Activated CD4-positive, alpha-beta T cell treated with anti-CD3 and anti-CD28 coated beads, Interleukin-2, amount 10 ng/mL, durations not matched to agents 7 days and 5 days (primary cell): ENCODE measurements at regions not wholly inside any gene's neighbourhood (a gene's known extent, or its start where the extent isn't known, plus 50 kb on each side); places are given as distances from the start of the nearest gene placed in this dataset.
"Not testable (repeated sequence)": the region's sequence is repeated elsewhere in the genome, so short reads cannot be mapped to it uniquely, and the experiment has no call there.

ENCODE experiments used
- CTCF ChIA-PET: fragments of 350-600 bp; sonication (Branson Sonifier 250); formaldehyde crosslinking; loops from one replicate; lab custom pipeline; 2021; ENCODE audit warnings: antibody characterized with exemption; lab: Charles Lee
- POLR2A ChIA-PET: fragments of 350-600 bp; sonication (Branson Sonifier 250); formaldehyde crosslinking; loops from one replicate; lab custom pipeline; 2021; ENCODE audit warnings: antibody characterized with exemption; lab: Charles Lee
- DNase-seq: peaks from one replicate; pipeline ENCODE4 v3.0.0-alpha.2; 2020
- H3K27ac Mint-ChIP-seq: one replicate; pipeline ENCODE4 v1.8.0; 2021; ENCODE audit warnings: mild to moderate bottlenecking, moderate library complexity, mixed read lengths
- H3K27me3 Mint-ChIP-seq: one replicate; pipeline ENCODE4 v1.8.0; 2021; ENCODE audit warnings: mixed read lengths
- H3K36me3 Mint-ChIP-seq: one replicate; pipeline ENCODE4 v1.8.0; 2021; ENCODE audit warnings: low read depth, mixed read lengths
- H3K4me1 Mint-ChIP-seq: one replicate; pipeline ENCODE4 v1.8.0; 2021; ENCODE audit warnings: mixed read lengths
- H3K4me3 Mint-ChIP-seq: one replicate; pipeline ENCODE4 v1.8.0; 2021; ENCODE audit warnings: mild to moderate bottlenecking, moderate library complexity, mixed read lengths
- H3K9me3 Mint-ChIP-seq: one replicate; pipeline ENCODE4 v1.8.0; 2021; ENCODE audit warnings: mixed read lengths

DNA sequence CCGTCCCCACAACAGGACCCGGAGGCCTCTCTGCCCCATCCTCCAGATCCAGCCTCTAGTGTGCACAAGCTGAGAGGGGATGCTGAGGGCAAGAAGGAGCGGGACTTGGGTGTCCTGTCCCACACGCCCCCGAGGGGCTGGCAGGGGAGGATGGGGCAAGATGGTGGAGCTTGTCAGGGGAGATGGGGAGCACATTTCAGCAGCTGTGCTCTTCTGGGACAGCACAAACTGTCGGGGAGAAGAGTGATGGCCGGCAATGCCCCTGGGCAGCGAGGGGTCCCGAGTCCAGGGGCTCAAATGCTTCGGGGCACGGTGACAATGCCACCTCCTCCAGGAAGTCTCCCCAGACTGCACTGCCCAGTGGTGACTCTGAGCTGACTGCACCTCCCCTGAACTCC, 134.5 kb downstream of the FAM53A start:
- Mint-ChIP-seq H3K4me3 (no peak overlapping the region), H3K9me3 (no peaks in the 10 kb centered on the region), H3K27ac (no peak overlapping the region), H3K36me3 (no peaks in the 10 kb centered on the region), H3K27me3 (no peaks in the 10 kb centered on the region), H3K4me1 (peaks cover 5% of the 10 kb centered on the region)
- POLR2A ChIA-PET: no interaction called here
- CTCF ChIA-PET: interaction anchor here (0.6 to 1.5 kb wide), 3 partner anchors 14 to 24 kb away, joined by 3 to 4 read pairs (median 4); no protein-coding TSS in a partner anchor
- no peak for DNase-seq

DNA sequence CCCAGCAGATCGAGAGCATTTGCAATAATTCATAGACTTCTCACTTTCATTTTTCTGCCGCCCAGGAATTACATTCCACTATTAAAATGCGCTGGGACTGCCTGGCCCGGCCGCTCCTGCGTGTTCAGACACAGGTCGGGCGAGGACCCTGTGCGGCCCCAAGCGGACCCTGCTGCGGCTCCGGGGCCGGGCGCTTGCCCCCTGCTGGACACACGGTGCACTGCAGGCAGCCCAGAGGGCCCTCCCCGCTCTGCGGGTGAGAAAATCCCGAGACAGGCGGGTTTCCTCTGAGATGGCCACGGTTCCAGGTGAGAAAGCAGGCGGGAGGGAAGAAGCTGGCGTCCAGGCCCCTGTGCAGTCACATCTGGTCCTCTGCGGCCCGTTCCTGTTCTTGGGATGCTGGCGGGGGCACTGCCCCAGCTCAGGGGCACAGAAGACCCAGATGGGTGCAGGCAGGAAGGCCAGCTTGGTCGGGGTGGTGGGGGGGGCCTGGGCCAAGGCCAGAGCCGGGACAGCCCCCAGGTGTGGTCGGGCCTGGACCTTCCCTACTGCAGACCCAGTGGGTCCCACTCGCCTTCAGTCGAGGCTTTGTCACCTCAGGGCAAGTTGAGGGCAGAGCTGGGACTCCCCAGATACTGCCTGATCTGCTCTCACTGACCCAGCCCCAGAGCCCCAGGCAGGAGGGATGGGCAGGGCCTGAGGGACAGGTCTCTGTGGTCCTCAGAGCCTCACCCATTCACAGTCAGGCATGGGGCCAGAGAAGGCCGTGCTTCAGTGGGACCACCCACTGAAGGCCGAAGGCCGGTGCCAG, 135.1 kb downstream of the FAM53A start:
- CTCF ChIA-PET: interaction anchor here (0.6 to 1.5 kb wide), 3 partner anchors 14 to 20 kb away, joined by 3 to 4 read pairs (median 4); no protein-coding TSS in a partner anchor
- H3K4me3 Mint-ChIP-seq, H3K4me1 Mint-ChIP-seq, H3K36me3 Mint-ChIP-seq, H3K27ac Mint-ChIP-seq, H3K27me3 Mint-ChIP-seq, POLR2A ChIA-PET, H3K9me3 Mint-ChIP-seq: not testable (repeated sequence)
- DNase-seq: peak; percentile 52

DNA sequence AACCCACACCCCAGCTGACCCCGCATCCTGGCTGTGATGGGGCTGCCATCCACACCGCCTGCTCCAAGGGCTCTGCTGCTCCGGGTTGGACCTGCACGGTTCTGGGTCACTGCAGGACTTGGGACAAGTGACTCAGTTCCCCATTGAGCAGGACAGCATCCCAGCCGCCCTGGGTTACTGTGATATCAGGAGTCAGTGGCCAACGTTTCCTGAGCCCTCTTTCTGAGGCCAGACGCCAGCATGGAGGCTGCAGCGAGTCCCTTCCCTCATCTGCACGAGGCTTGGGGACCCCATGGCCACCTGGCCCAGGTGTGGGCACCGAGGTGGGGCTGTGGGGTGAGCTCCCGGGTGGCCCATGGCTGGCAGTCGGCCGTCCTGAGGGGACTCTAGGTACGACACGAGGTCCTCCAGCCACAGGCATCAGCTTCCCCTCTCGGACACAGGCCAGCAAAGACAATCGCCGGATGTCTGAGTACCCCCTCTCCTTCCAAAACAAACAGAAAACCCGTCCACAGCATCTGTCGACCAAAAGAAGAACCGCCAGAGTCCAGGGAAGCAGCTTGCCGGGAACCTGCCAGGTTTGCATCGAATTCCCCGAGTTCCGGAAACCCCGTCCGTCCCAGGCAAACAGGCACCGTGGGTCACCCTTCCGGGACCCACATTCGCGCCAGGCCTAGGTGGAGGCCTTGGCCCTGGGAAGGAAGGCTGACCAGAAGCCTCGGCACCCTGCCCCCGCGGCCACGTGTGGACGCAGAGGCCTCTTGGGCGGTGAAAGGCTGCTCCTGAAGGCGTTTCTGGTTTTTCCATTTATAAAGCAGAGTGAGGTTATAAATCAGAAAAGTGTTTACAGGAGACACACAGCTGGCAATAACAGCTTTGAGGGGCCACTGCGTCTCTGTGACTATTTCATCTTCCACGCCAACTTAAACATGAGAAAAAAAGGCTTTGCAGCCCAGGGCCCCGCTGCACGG, 136.0 kb downstream of the FAM53A start:
- no peak overlapping the region for H3K27ac Mint-ChIP-seq

DNA sequence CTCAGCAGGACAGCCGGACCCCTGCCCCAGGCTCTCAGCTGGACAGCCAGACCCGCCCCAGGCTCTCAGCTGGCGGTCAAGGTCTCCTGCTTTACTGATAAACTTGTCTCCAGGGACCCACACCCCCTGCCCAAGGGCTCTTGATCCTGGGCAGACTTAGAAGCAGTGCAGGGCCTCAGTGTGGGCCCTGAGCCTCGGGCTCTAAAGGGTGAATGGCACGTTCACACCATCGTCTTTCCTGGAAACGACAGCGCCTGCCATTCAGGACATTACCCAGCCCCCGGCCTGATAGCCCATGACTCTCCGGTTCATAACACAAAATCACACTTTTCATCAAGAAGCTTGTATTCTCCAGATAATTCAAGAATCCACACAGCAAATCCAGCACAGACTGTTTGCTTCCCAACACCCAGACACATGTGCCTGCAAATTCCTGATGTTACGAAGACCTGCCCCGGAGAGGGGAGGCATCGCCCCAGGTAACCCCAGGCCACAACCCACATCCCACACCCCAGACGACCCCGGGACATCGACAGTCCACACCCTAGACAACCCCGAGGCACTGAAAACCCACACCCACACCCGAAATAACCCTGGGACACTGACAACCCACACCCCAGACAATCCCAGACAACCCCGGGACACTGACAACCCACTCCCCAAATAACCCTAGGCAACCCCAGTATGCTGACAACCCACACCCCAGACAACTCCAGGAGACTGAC, 136.8 kb downstream of the FAM53A start:
- H3K27me3 Mint-ChIP-seq: no peaks in the 10 kb centered on the region
- CTCF ChIA-PET: no interaction called here
- H3K4me3 Mint-ChIP-seq: no peak overlapping the region

More for the DNA sequence above, 136.0 kb downstream of the FAM53A start:
- H3K36me3 Mint-ChIP-seq: no peaks in the 10 kb centered on the region
- ChIA-PET CTCF (interaction anchor here (0.9 to 1.5 kb wide), 2 partner anchors 14 to 20 kb away, joined by 3 to 4 read pairs; no protein-coding TSS in a partner anchor), POLR2A (no interaction called here)
- H3K9me3 Mint-ChIP-seq: no peaks in the 10 kb centered on the region
- no peak for DNase-seq
- no peak overlapping the region for H3K4me3 Mint-ChIP-seq
- H3K27me3 Mint-ChIP-seq: no peaks in the 10 kb centered on the region
- H3K4me1 Mint-ChIP-seq: peaks cover 5% of the 10 kb centered on the region

DNA sequence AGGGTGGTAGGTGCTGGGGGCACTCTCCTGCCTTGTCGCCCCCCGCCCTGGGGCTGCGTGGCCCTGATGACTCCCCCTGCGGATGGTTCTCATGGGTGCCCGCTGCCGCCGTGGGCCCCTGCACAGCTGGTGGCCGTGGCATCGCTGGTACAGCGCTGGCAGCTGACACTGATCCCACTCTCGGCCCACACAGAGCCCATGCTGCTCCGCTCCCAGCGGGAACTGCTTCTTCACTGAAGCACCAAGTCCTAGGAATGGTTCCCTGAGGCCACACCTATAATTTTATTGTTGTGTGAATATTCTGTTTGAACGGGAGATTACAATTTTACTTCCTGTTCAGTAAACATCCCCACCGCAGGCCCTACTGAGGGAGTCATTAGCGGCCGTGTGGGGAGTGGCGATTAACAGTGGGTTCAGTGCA, 138.6 kb upstream of the NKX1-1 start:
- Mint-ChIP-seq H3K4me3 (no peak overlapping the region), H3K9me3 (no peaks in the 10 kb centered on the region), H3K36me3 (no peaks in the 10 kb centered on the region), H3K27ac (peak overlapping the region; percentile 80), H3K27me3 (no peaks in the 10 kb centered on the region), H3K4me1 (peaks cover 5% of the 10 kb centered on the region)
- DNase-seq: no peak
- POLR2A ChIA-PET: no interaction called here
- CTCF ChIA-PET: no interaction called here

More for the DNA sequence above, 136.8 kb downstream of the FAM53A start:
- Mint-ChIP-seq H3K9me3 (no peaks in the 10 kb centered on the region), H3K36me3 (no peaks in the 10 kb centered on the region), H3K27ac (no peak overlapping the region), H3K4me1 (peaks cover 5% of the 10 kb centered on the region)
- DNase-seq: no peak
- POLR2A ChIA-PET: no interaction called here

DNA sequence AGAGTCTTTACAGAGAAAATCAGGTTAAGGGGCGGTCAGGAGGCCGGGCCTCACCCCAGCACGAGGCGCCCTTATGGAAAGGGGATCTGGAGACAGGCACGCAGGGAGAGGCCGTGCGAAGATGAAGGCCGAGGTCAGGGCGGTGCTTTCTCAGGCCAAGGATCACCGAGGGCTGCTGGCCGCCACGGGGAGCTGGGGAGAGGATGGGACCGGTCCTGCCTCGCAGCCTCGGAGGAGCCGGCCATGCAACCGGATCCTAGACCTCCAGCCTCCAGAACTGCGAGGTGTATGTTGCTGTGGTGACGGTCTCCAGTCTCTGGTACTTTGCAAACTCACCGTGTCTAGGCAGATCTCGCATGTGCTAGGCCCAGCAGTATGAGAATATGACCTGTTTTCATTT, 138.2 kb upstream of the NKX1-1 start:
- H3K4me3 Mint-ChIP-seq, H3K4me1 Mint-ChIP-seq, H3K9me3 Mint-ChIP-seq, POLR2A ChIA-PET, CTCF ChIA-PET, DNase-seq, H3K36me3 Mint-ChIP-seq, H3K27me3 Mint-ChIP-seq: not testable (repeated sequence)
- peak overlapping the region; percentile 80 for H3K27ac Mint-ChIP-seq

DNA sequence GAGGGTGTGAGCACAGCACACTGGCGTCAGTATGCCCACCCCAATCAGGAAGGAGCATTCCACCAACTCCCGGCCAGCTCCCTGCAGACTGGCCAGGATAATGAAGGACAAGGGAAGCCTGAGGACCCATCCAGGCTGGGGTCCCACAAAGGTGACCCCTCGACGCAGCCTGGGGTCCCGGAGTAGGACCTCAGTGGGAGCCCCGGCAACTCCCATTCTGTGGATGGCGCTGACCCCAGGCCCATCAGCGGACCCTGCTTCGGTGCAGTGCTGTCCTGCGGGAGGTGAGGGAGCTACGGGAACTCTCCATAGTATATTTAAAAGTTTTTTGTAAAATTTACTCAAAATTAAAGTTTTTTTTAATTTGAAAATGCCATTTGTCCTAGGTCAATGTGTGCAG, 137.7 kb upstream of the NKX1-1 start:
- ChIA-PET POLR2A (no interaction called here), CTCF (no interaction called here)
- Mint-ChIP-seq H3K4me1 (peaks cover 5% of the 10 kb centered on the region), H3K9me3 (no peaks in the 10 kb centered on the region), H3K27me3 (no peaks in the 10 kb centered on the region), H3K36me3 (no peaks in the 10 kb centered on the region), H3K27ac (peak overlapping the region; percentile 73), H3K4me3 (no peak overlapping the region)
- DNase-seq: no peak

DNA sequence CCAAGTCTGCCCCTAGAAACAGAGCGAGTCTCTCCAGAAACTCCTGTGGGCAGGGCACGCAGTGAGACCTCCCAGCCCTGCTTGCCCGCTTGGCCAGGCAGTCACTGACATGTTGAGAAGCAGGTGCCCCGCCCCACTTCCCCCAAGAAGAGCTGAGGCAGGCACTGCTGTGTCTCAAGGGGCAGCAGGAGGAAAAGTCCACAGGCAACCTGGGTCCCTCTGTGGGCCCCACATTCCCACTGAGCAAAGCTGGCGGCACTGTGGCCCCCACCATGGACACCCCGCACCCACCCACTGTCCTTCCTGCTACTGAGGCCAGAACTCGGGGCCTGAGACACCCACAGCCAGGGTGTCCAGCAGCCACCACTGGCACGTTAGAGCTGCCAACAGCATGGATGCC, 137.3 kb upstream of the NKX1-1 start:
- DNase-seq: no peak
- Mint-ChIP-seq H3K9me3 (no peaks in the 10 kb centered on the region), H3K27me3 (no peaks in the 10 kb centered on the region), H3K36me3 (no peaks in the 10 kb centered on the region), H3K4me3 (no peak overlapping the region), H3K4me1 (peaks cover 5% of the 10 kb centered on the region), H3K27ac (peak overlapping the region; percentile 73)
- ChIA-PET POLR2A (no interaction called here), CTCF (no interaction called here)

DNA sequence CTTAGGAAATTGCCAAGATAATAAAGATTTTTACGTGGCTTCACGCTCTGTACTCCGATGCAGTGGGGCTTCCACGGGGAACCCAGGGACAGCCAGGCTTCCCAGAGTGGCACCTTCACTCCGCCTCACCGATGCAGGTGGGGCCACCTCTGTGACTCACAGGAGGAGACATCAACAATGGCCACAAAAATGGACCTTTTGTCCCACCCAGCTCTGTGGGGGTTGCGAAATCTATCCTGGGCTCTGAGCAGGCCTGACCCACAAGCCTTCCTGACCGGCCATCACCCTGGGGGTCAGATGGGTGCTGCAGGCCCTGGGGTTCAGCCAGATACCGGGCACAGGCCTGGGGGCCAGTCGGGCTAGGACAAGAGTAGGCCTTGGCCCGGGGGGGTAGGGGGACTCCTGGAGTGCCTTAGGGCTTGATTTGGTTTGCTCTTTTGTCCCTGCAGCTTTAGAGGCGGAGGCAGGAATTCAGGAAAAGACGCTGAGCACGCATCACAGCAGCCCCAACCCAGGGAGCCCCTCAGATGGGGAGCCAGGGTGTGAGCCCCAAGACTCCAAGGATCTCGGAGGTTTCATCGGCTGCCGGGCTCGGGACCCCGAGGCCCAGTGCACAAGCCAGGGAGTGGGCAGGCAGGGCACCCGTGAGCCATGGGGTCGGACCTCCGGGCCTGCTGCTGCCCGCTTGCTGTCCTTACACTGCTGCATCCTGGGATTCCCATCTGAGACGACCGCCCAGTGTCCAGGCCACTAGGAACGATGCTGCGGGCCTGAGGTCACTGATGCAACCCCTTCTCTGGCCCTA, 136.5 kb upstream of the NKX1-1 start:
- Mint-ChIP-seq H3K27ac (peak overlapping the region; percentile 64), H3K27me3 (no peaks in the 10 kb centered on the region), H3K4me3 (no peak overlapping the region), H3K36me3 (no peaks in the 10 kb centered on the region), H3K4me1 (peaks cover 5% of the 10 kb centered on the region), H3K9me3 (no peaks in the 10 kb centered on the region)
- POLR2A ChIA-PET: no interaction called here
- CTCF ChIA-PET: no interaction called here
- no peak for DNase-seq

DNA sequence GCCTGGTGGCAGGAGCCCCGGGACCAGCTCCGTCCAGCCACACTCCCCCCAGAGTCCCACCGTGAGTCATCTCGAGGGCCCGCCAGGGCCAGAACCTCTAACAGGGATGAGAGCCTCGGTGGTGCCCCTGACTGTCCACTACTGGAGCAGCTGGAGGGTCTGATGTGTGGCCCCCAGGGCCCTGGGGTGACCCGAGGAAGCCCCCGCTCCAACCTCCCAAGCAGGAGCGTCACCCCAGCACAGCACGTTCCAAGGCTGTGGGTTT, 135.9 kb upstream of the NKX1-1 start:
- peaks cover 3% of the 10 kb centered on the region for H3K4me1 Mint-ChIP-seq
- no peaks in the 10 kb centered on the region for H3K27me3 Mint-ChIP-seq
- no peaks in the 10 kb centered on the region for H3K9me3 Mint-ChIP-seq
- H3K4me3 Mint-ChIP-seq: no peak overlapping the region
- DNase-seq: no peak
- H3K36me3 Mint-ChIP-seq: no peaks in the 10 kb centered on the region
- ChIA-PET CTCF (no interaction called here), POLR2A (no interaction called here)
- no peak overlapping the region for H3K27ac Mint-ChIP-seq

DNA sequence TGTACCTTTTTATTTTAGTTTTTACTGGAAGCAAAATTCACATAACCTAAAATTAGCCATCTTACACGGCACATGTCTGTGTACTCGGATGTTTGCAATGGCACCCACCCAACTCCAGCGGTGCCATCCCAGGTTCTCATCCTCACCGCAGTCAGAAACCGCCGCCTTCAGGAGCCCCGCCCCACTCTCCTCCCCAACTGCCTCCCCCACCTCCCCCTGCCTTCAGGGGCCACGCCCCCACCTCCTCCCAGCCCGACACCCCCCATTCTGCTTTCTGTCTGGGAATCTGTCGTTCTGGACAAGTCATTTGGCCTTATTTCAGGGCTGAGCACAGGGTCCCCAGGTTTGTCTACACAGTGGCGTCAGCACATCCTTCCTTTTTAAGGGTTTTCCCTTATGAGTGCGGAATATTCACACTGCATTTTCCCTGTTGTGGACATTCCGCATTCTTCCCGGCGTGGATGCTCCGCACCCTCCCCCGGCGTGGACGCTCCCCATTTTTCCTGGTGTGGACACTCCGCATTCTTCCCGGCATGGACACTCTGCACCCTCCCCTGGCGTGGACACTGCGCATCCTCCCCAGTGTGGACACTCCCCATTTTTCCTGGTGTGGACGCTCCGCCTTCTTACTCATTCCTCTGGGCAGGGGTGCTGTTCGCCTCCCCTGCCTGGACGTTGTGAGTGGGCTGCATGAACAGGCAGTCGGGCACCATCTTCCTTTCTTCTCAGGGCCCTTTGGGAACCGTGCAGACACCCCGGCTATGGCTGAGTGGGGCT, 135.4 kb upstream of the NKX1-1 start:
- H3K9me3 Mint-ChIP-seq: no peaks in the 10 kb centered on the region
- no peak overlapping the region for H3K27ac Mint-ChIP-seq

More for the DNA sequence above, 135.4 kb upstream of the NKX1-1 start:
- CTCF ChIA-PET: interaction anchor here (0.5 kb wide), 1 partner anchor 599 kb away, joined by 3 read pairs; no protein-coding TSS in a partner anchor
- POLR2A ChIA-PET: no interaction called here
- no peaks in the 10 kb centered on the region for H3K27me3 Mint-ChIP-seq
- H3K36me3 Mint-ChIP-seq: no peaks in the 10 kb centered on the region
- no peak overlapping the region for H3K4me3 Mint-ChIP-seq
- DNase-seq: no peak
- peaks cover 3% of the 10 kb centered on the region for H3K4me1 Mint-ChIP-seq
